G401 (cell line): ENCODE measurements at regions not wholly inside any gene's neighbourhood (a gene's known extent, or its start where the extent isn't known, plus 50 kb on each side); places are given as distances from the start of the nearest gene placed in this dataset.
"Not testable (repeated sequence)": the region's sequence is repeated elsewhere in the genome, so short reads cannot be mapped to it uniquely, and the experiment has no call there.

Source experiments
- DNase-seq: peaks from one replicate; pipeline ENCODE4 v3.0.0-alpha.2; 2015; ENCODE audit warnings: low spot score
- in situ Hi-C: cut with HindIII; loops from 2 replicates; pipeline ENCODE4 v1.10.0; 2016; ENCODE audit warnings: low sequenced_read_pairs, mixed read lengths

GRCh38 chr6:109915748-109916147, 62.4 kb upstream of the GPR6 start:
- in situ Hi-C loops, DNase-seq: not testable (repeated sequence)

- DNase-seq: no peak
- in situ Hi-C loops: no loop called here
These were observed 61.4 kb upstream of the GPR6 start for GRCh38 chr6:109916759-109917158.

GRCh38 chr6:109918227-109918626, 59.9 kb upstream of the GPR6 start:
- DNase-seq: no peak
- in situ Hi-C loops: no loop called here

- DNase-seq: no peak
- in situ Hi-C loops: no loop called here
These were observed 57.2 kb upstream of the GPR6 start for GRCh38 chr6:109920911-109921310.

- in situ Hi-C loops: no loop called here
- DNase-seq: no peak
These were observed 55.3 kb upstream of the GPR6 start for GRCh38 chr6:109922851-109923250.

GRCh38 chr6:109925075-109925474, 53.0 kb upstream of the GPR6 start:
- DNase-seq: peak; percentile 2
- in situ Hi-C loops: no loop called here

GRCh38 chr6:109927052-109927451, 51.1 kb upstream of the GPR6 start:
- in situ Hi-C loops: no loop called here
- no peak for DNase-seq
